NCI-H345 (cell line): ENCODE measurements at regions not wholly inside any gene's neighbourhood (a gene's known extent, or its start where the extent isn't known, plus 50 kb on each side); places are given as distances from the start of the nearest gene placed in this dataset.
"Not testable (repeated sequence)": the region's sequence is repeated elsewhere in the genome, so short reads cannot be mapped to it uniquely, and the experiment has no call there.

Experiments
- DNase-seq: peaks from one replicate; lab custom pipeline; 2025; lab: John Stamatoyannopoulos, UW

DNA sequence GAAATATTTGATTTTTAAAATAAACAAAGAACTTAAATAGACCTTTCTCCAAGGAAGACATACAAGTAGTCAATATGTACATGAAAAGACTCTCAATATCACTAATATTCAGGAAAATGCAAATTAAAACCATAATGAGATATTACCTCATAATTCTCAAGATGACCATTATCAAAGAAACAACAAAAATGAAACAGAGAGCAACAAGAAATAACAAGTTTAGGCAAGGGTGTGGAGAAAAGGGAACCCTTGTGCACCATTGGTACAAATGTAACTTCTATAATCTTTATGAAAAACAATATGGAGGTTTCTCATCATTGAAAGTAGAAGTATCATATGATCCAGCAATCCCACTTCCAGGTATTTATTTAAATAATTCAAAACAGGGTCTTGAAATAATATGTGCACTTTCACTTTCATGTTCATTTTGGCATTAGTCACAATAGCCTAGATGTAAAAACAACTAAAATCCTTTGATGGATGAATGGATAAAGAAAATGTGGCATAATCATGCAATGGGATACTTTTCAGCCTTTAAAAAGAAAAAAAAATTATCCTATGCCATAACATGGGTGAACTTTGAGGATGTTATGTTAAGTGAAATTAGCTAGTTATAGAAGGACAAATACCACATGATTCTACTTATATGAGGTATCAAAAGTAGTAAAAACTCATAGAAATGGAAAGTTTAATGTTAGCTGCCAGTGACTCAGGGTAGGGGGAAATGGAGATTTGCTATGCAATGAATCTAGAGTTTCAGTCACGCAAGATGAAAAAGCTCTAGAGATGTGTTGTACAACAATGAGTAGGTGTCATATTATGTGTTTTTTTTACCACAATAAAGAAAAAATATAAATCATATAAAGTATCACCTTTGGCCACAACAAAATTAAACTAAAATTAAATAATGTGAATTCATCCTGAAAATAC lies 114.5 kb upstream of the LYPLAL1 start:
- DNase-seq: no peak

DNA sequence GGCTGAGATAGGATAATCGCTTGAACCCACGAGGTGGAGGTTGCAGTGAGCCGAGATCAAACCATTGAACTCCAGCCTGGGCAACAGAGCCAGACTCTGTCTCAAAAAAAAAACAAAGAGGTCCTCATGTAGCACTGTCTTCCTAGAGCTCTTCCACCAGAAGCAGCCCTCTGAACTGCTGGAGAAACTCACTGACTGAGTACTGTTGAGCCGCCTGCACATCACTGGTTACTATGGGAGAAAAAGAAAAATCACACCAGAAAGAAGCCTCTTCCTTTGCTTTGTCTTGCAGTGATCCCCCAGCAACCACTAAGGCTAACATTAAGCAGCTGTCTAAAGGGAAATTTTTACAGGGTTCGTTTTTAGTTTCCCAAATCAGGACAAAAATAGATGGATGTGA lies 112.9 kb upstream of the LYPLAL1 start:
- no peak for DNase-seq

DNA sequence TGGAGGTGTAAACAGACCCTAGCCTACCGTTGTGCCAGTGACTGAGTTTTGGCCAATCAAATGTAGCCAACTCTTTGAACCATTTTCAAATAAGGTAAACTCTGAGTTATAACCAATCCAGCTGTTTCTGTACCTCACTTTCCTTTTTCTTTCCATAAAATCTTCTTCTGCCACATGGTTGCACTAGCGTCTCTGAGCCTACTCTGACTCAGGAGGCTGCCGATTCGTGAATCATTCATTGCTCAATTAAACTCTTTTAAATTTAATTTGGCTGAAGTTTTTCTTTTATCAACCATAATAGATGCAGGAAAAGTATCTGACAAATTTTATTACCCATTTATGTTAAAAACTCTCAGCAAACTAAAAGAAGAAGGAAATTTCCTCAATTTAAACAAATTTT lies 111.5 kb upstream of the LYPLAL1 start:
- DNase-seq: no peak

DNA sequence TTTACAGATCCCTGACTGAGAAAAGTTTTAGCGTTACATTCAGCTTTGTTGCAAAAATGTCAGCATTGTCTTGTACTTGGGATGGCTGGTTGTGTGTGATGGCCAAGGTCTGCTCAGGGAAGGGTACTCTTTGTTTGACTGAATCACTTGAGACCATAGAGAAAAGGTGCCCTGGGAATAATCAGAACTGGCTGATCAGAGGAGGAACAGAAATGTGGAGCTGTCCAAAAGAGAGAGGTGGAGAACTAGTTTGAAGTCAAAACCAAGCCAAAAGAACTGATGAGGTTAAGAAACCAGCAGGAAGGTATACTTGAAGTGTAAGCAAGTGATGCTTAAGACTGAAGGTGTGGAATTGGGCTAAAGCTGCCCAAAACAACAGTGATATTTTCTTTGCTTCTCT lies 107.6 kb upstream of the LYPLAL1 start:
- no peak for DNase-seq

- DNase-seq: no peak
Observed at GRCh38 chr1:219066631-219067349, 106.9 kb upstream of the LYPLAL1 start.

- no peak for DNase-seq
Observed at GRCh38 chr1:219067350-219067712, 106.3 kb upstream of the LYPLAL1 start.

DNA sequence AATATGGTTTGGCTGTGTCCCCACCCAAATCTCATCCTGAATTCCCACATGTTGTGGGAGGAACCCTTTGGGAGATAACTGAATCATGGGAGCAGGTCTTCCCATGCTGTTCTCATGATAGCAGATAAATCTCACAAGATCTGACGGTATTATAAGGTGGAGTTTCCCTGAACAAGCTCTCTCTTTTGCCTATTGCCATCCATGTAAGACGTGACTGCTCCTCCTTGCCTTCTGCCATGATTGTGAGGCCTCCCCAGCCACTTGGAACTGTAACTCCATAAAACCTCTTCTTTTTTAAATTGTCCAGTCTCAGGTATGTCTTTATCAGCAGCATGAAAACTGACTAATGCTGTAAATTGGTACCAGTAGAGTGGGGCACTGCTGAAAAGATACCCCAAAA lies 103.3 kb upstream of the LYPLAL1 start:
- DNase-seq: not testable (repeated sequence)

DNA sequence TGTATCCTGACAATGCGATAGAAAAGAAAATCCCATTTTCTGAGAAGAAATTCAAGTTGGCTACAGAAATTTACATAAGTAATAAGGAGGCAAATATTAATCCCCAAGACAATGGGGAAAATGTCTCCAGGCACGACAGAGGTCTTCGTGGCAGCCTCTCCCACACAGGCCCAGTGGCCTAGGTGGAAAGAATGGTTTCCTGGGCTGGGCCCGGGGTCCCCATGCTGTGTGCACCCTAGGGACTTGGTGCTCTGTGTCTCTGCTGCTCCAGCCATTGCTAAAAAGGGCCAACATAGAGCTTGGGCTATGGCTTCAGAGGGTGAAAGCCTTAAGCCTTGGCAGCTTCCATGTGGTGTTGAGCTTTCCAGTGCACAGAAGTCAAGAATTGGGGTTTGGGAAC lies 102.5 kb upstream of the LYPLAL1 start:
- DNase-seq: no peak

GRCh38 chr1:219072329-219072728 lies 101.3 kb upstream of the LYPLAL1 start:
- no peak for DNase-seq

DNA sequence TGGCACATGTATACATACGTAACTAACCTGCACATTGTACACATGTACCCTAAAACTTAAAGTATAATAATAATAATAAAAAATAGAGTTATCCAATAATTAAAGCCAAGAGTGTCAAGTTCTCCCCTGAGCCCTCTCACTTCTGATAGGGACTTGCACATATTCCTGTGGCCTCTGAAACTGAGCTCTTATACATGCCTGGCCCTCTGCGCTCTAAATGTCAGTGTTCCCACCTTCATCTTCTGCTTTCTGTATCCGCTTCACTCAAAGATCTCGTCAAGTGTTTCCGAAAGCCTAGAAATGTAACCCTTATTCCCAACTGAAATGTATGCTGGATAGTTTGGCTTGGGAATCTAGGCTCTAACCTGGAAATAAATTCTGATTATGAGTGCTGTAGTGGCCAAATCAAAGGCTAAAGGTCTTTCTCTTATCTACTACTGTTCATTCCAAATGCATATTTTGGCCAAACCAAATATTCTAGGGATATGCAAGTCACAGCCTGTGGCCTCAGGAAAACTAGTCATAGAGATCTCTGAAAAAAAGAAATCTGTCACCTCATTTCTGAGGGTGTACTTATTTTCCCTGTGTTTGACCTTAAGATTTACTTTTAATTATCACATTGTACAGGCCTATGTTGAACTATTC lies 99.5 kb upstream of the LYPLAL1 start:
- no peak for DNase-seq

GRCh38 chr1:219075121-219075879 lies 98.4 kb upstream of the LYPLAL1 start:
- DNase-seq: no peak

DNA sequence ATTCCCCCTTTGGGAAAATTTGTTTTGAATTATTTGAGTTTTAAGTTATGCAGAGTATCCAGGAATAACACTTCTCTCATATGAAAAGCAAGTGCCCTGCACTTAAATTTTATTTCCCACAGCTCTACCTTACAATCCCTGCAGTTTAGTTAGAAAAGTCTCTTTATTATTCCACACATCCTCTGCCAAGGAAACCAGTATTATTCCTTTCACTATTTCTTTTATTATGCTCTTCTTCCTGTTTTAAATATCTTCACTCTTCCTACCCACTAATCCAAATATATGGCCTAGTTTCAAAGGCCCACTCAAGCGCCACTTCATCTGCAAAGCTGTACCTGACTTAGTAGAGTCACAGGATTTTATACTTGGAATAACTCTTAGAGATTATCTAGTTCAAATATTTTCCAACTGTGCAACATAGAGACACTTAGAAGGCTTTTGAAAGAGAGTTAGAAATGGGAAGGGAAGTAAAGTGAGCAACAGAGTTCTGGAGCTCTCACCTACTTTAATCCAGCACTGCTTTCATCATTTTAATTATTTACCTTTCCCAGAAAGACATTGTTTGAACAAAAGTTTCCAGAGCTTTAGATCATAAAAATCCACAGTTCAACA lies 97.2 kb upstream of the LYPLAL1 start:
- no peak for DNase-seq

DNA sequence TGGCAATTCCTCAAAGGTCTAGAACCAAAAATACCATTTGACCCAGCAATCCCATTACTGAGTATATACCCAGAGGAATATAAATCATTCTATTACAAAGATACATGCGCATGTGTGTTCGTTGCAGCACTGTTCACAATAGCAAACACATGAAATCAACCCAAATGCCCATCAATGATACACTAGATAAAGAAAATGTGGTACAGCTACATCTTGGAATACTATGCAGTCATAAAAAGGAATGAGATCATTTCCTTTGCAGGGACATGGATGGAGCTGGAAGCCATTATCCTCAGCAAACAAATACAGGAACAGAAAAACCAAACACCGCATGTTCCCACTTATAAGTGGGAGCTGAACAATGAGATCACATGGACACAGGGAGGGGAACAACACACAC lies 95.9 kb upstream of the LYPLAL1 start:
- not testable (repeated sequence) for DNase-seq

- no peak for DNase-seq
Observed at GRCh38 chr1:219081943-219082925, 91.4 kb upstream of the LYPLAL1 start.

DNA sequence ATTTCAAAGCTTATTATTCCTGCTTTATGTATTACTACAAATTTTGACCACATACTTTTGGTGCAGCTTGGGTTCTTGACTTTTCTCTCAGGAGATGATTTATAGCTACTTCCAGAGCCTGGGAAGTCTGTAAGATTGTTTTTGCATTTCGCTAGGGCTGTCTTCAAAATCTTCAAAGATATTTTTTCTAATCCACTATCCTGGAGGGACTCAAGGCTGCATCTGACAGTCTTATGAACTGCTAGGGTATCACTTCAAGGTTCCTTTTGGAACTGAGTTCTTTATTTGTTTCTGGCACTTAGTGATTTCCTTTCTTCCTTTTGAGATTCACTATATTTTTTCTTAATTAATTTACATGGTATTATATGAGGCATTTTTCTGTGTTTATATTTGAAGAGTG lies 90.0 kb upstream of the LYPLAL1 start:
- DNase-seq: no peak

GRCh38 chr1:219085082-219085481 lies 88.6 kb upstream of the LYPLAL1 start:
- DNase-seq: no peak

DNA sequence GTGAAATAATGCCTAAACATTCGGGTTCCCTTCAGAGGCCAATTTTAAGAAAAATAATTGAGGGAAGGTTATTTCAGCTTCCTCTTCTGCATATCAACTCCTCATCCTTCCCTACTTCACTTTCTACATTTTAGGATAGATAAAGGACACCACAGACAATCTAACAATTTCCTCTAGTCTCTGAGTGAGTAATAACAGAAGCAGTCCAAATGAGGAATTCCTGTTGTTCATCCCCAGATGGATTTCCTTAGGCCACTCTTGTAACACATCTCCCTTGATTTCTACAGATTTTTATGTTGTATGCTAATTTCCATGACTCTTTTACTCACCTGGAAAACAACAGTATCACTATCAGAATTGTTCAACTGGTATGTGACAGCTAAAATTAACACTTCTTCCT lies 87.7 kb upstream of the LYPLAL1 start:
- DNase-seq: no peak

DNA sequence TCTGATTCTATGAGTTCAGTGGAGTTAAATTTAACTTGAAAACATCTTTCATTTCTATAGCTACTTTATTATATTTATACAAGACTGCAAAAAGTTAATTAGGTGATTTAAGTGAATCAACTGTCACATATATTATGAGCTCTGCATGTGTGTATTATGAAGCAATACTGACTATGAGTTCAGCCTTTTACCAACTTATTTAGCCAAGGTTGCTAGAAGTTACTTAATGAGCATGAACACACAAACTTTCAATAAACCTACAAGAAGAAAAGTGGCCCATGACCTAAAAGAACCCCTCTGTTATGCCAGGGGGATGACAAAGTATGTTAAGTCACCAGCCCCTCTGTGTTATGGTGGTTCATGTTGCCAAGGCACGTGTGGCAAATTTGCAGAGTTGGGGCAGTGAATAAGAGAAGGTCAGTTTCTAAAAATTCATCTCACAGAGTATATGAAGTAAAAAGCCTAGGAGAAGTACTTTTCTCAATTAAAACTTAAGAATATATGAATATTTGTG lies 86.7 kb upstream of the LYPLAL1 start:
- no peak for DNase-seq

- no peak for DNase-seq
Observed at GRCh38 chr1:219088778-219089557, 84.7 kb upstream of the LYPLAL1 start.
